A549 (cell line): ENCODE measurements at regions not wholly inside any gene's neighbourhood (a gene's known extent, or its start where the extent isn't known, plus 50 kb on each side); places are given as distances from the start of the nearest gene placed in this dataset.

Experiments used
- CTCF ChIP-seq: fragments of >200 bp; sonication (Bioruptor Twin); formaldehyde crosslinking; IDR thresholded peaks from 3 replicates; pipeline ENCODE4 v1.5.1; 2016
- FOSL2 ChIP-seq, 2 experiments: fragments of 450-650 bp in 1 of 2; fragments of >200 bp in 1 of 2; sonication (Bioruptor Twin) in 1 of 2; formaldehyde crosslinking; IDR thresholded peaks; 2 replicates each; pipeline versions ENCODE4 v1.5.0 to v1.6.1; 2016 to 2020; ENCODE audit warnings: mild to moderate bottlenecking in 1 of 2, moderate library complexity in 1 of 2
- JUNB ChIP-seq: fragments of >200 bp; sonication (Bioruptor Twin); formaldehyde crosslinking; IDR thresholded peaks from 2 replicates; pipeline ENCODE4 v1.6.1; 2016
- KDM1A ChIP-seq: fragments of 200-600 bp; sonication (generic); IDR thresholded peaks from 2 replicates; pipeline ENCODE4 v1.6.1; 2016; ENCODE audit warnings: low read depth, mild to moderate bottlenecking
- POLR2A ChIP-seq: IDR thresholded peaks from 2 replicates; pipeline ENCODE4 v1.6.1; 2012; ENCODE audit warnings: mild to moderate bottlenecking, low read length
- RAD21 ChIP-seq, 2 experiments: fragments of >200 bp in 1 of 2; sonication (Bioruptor Twin) in 1 of 2; formaldehyde crosslinking in 1 of 2; IDR thresholded peaks in 1 of 2; conservative IDR thresholded peaks in 1 of 2; 2 replicates in 1 of 2; 3 replicates in 1 of 2; pipeline ENCODE4 v1.6.1; 2012 to 2018; ENCODE audit warnings: inconsistent platforms in 1 of 2
- SREBF2 ChIP-seq: fragments of 450-650 bp; IDR thresholded peaks from 2 replicates; pipeline ENCODE4 v1.6.1; 2014; ENCODE audit warnings: mild to moderate bottlenecking, moderate library complexity
- TFCP2L1 ChIP-seq: fragments of 250-450 bp; sonication (Bioruptor Pico); IDR thresholded peaks from 2 replicates; pipeline ENCODE4 v1.5.0; 2021; ENCODE audit warnings: mild to moderate bottlenecking

DNA sequence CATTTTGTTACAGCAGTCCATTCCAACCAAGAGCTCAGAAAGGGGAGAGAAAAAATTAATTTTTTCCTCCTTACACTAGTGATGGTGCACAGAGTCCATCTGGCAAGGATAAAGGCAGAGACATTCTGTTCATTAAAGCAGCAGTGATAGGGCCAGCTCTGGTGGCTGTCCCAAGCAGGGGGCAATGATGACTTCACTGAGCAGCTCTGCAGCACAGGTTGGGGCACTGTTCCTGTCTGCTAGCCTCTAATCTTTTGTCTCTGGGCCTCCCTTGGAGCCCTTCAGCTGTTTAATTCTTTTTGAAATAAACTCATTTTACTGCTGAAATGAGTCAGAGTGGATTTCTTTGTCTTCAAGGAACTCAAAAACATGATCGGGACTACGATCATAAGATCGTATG is 200.9 kb upstream of the PLXNC1 start:
- TF ChIP-seq CTCF (no peak), JUNB (no peak), TFCP2L1 (CRISPR knock-in tag) (no peak), SREBF2 (no peak), FOSL2 (IDR thresholded peaks at IDR 0.05) (no peak), FOSL2 (CRISPR knock-in tag; IDR thresholded peaks at IDR 0.05) (no peak), KDM1A (no peak), RAD21 (conservative IDR thresholded peaks at IDR 0.05 in 1 of 2, IDR thresholded peaks at IDR 0.05 in 1 of 2) (no peak), POLR2A (no peak)
